ENCODE measurements at regions not wholly inside any gene's neighbourhood (a gene's known extent, or its start where the extent isn't known, plus 50 kb on each side); places are given as distances from the start of the nearest gene placed in this dataset.

DNA sequence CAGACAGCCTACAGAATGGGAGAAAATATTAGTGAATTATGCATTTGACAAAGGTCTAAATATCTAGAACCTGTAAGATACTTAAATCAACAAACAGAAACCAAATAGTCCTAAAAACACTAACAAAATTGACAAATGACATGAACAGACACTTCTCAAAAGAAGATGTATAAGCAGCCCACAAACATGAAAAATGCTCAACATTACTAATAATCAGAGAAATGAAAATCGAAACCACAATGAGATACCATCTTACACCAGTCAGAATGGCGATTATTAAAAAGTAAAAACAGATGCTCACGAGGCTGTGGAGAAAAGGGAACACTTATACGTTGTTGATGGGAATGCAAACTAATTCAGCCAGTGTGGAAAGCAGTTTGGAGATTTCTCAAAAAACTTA, 1186.8 kb downstream of the DTWD2 start:
- TF ChIP-seq POLR2AphosphoS5 (IDR thresholded peaks at IDR 0.05; ENCODE audit: insufficient read depth in 1 of 2, low read depth in 1 of 2) (no peak), POLR2A (IDR thresholded peaks at IDR 0.05) (no peak)
- TF ChIP-seq, protein P1, sequence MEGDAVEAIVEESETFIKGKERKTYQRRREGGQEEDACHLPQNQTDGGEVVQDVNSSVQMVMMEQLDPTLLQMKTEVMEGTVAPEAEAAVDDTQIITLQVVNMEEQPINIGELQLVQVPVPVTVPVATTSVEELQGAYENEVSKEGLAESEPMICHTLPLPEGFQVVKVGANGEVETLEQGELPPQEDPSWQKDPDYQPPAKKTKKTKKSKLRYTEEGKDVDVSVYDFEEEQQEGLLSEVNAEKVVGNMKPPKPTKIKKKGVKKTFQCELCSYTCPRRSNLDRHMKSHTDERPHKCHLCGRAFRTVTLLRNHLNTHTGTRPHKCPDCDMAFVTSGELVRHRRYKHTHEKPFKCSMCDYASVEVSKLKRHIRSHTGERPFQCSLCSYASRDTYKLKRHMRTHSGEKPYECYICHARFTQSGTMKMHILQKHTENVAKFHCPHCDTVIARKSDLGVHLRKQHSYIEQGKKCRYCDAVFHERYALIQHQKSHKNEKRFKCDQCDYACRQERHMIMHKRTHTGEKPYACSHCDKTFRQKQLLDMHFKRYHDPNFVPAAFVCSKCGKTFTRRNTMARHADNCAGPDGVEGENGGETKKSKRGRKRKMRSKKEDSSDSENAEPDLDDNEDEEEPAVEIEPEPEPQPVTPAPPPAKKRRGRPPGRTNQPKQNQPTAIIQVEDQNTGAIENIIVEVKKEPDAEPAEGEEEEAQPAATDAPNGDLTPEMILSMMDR (IDR thresholded peaks at IDR 0.05) = no peak

Data from vagina (tissue), 2 donors.